Spleen (tissue), 11 donors: ENCODE measurements at regions not wholly inside any gene's neighbourhood (a gene's known extent, or its start where the extent isn't known, plus 50 kb on each side); places are given as distances from the start of the nearest gene placed in this dataset.
"Not testable (repeated sequence)": the region's sequence is repeated elsewhere in the genome, so short reads cannot be mapped to it uniquely, and the experiment has no call there.

Experiments
- DNase-seq: peaks from one replicate; pipeline ENCODE4 v3.0.0-alpha.2; 2020
- H3K27ac ChIP-seq, 8 donors: fragments of 200-600 bp; sonication (generic) in 7 of 8; 1 replicate in 4 of 8; 2 replicates in 4 of 8; pipeline versions ENCODE4 v1.5.0 to v1.8.0; 2016 to 2021; ENCODE audit warnings: inconsistent platforms in 4 of 8, mild to moderate bottlenecking in 4 of 8, moderate library complexity in 1 of 8
- H3K27me3 ChIP-seq, 7 donors: fragments of 200-600 bp; sonication (generic) in 6 of 7; replicated peaks in 1 of 7; 1 replicate in 4 of 7; 2 replicates in 3 of 7; pipeline versions ENCODE4 v1.5.0 to v1.8.0; 2016 to 2021; ENCODE audit warnings: inconsistent platforms in 3 of 7, mild to moderate bottlenecking in 1 of 7
- H3K36me3 ChIP-seq, 6 donors: fragments of 200-600 bp; sonication (generic) in 5 of 6; 1 replicate in 4 of 6; 2 replicates in 2 of 6; pipeline versions ENCODE4 v1.5.0 to v1.8.0; 2016 to 2021; ENCODE audit warnings: inconsistent platforms in 2 of 6
- H3K4me1 ChIP-seq, 6 donors: fragments of 200-600 bp; sonication (generic) in 5 of 6; 1 replicate in 3 of 6; 2 replicates in 3 of 6; pipeline versions ENCODE4 v1.5.0 to v1.8.0; 2016 to 2021; ENCODE audit warnings: inconsistent platforms in 3 of 6
- H3K4me3 ChIP-seq, 8 donors: fragments of 200-600 bp; sonication (generic) in 7 of 8; 1 replicate in 4 of 8; 2 replicates in 4 of 8; pipeline versions ENCODE4 v1.5.0 to v1.8.0; 2016 to 2021; ENCODE audit warnings: inconsistent platforms in 4 of 8, mild to moderate bottlenecking in 4 of 8, moderate library complexity in 2 of 8
- H3K9me3 ChIP-seq, 8 donors: fragments of 200-600 bp; sonication (generic) in 7 of 8; 1 replicate in 4 of 8; 2 replicates in 4 of 8; pipeline versions ENCODE4 v1.5.0 to v1.8.0; 2016 to 2021; ENCODE audit warnings: inconsistent platforms in 4 of 8
- POLR2A ChIP-seq, 3 donors: fragments of 450-650 bp; IDR thresholded peaks; one replicate each; pipeline ENCODE4 v1.5.1; 2017; ENCODE audit warnings: antibody characterized with exemption in 3 of 3, mild to moderate bottlenecking in 1 of 3
- POLR2AphosphoS5 ChIP-seq, 3 donors: sonication (generic); formaldehyde crosslinking; IDR thresholded peaks; one replicate each; pipeline ENCODE4 v1.5.1; 2017; ENCODE audit warnings: antibody characterized with exemption in 3 of 3
- WGBS, 5 donors: extraction: QIAGEN DNeasy Blood & Tissue Kit in 3 of 5; methylation state at CpG; one replicate each; pipeline versions ENCODE4 v1.1.5 to v1.1.7; 2013 to 2018; 5-methylcytosine and 5-hydroxymethylcytosine counted together
- intact Hi-C: fragments of 100-400 bp; cut with DNase I; formaldehyde crosslinking; loops from one replicate; pipeline ENCODE4 v1.15.0; 2023; ENCODE audit warnings: low total_unique reads
- TF ChIP-seq, protein P1 (sequence below), 11 experiments: fragments of 200-600 bp in 7 of 11; fragments of 450-650 bp in 4 of 11; sonication (generic) in 4 of 11; IDR thresholded peaks in 8 of 11; conservative IDR thresholded peaks in 3 of 11; 1 replicate in 7 of 11; 2 replicates in 4 of 11; pipeline versions ENCODE4 v1.4.0 to v1.8.0; 2016 to 2021; ENCODE audit warnings: antibody characterized with exemption in 11 of 11, inconsistent platforms in 4 of 11, mild to moderate bottlenecking in 1 of 11
- donor health status: healthy with polysubstance abuse.
- donor health status: DM: no; HTN: no; CAD: no; lungs with moderate emphysema.
- donor health status: DM: no; HTN: no; CAD: no.
- donor health status: Bipolar disorder and iron deficiency.
- donor health status: healthy.
- donor health status: DM: no; HTN: no; CAD: no.
- donor health status: DM: yes; HTN: yes; CAD: no.

DNA sequence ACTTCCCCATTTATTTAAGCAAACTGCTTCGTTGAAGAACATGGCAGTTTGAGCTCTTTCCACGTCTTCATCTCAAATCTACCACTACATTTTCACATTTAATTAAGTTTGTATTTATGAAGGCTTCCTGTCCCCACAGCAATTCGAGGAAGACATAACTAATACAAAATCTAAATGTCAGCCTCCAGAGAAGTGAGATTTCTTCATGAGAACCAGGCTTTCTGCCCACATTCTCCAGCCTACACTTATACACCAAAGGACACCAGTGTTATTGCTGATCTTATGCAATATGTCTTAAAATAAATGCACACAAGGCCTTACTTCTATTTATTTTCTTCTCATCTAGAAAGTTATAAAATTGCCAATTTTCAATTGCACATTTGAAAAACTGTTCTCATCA is 1209.3 kb upstream of the FAM98A start:
- Histone ChIP-seq H3K36me3 (no peaks in the 10 kb centered on the region), H3K4me1 (no peaks in the 10 kb centered on the region), H3K9me3 (no peaks in the 10 kb centered on the region), H3K27me3 (no peaks in the 10 kb centered on the region), H3K27ac (no peak overlapping the region), H3K4me3 (no peak overlapping the region)
- WGBS, 5 donors, result 39 to 50% (median 46%) methylated on average over 3 of the region's 3 CpGs
- intact Hi-C loops, result no loop called here
- TF ChIP-seq POLR2AphosphoS5 (IDR thresholded peaks at IDR 0.05), result no peak
- TF ChIP-seq, protein P1, sequence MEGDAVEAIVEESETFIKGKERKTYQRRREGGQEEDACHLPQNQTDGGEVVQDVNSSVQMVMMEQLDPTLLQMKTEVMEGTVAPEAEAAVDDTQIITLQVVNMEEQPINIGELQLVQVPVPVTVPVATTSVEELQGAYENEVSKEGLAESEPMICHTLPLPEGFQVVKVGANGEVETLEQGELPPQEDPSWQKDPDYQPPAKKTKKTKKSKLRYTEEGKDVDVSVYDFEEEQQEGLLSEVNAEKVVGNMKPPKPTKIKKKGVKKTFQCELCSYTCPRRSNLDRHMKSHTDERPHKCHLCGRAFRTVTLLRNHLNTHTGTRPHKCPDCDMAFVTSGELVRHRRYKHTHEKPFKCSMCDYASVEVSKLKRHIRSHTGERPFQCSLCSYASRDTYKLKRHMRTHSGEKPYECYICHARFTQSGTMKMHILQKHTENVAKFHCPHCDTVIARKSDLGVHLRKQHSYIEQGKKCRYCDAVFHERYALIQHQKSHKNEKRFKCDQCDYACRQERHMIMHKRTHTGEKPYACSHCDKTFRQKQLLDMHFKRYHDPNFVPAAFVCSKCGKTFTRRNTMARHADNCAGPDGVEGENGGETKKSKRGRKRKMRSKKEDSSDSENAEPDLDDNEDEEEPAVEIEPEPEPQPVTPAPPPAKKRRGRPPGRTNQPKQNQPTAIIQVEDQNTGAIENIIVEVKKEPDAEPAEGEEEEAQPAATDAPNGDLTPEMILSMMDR (IDR thresholded peaks at IDR 0.05 in 8 of 11, conservative IDR thresholded peaks at IDR 0.05 in 3 of 11), result no peak
- no peak for TF ChIP-seq POLR2A (IDR thresholded peaks at IDR 0.05)
- DNase-seq, result no peak

DNA sequence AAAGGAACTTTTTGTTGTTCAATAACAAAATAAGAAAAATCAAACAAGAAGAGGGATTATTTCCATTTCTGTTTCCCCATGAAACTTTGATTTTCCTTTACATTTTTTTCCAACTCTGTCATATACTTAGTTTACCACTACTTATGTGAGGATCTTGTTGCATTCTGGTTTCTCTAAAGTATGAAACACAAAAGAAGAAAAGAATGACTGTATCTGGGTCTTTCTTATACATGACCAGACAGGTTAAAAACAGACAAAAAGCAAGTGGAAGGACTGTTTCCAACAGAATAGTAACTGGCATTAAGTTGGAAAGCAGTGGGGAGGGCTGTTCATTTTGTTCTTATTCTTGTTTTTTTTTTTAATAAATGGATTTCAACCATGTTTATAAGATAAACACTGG is 1207.8 kb upstream of the FAM98A start:
- DNase-seq, result no peak
- Histone ChIP-seq H3K36me3 (no peaks in the 10 kb centered on the region), H3K9me3 (no peaks in the 10 kb centered on the region), H3K27me3 (no peaks in the 10 kb centered on the region), H3K27ac (no peak overlapping the region), H3K4me1 (no peaks in the 10 kb centered on the region), H3K4me3 (no peak overlapping the region)
- intact Hi-C loops, result no loop called here
- TF ChIP-seq, protein P1 (IDR thresholded peaks at IDR 0.05 in 8 of 11, conservative IDR thresholded peaks at IDR 0.05 in 3 of 11), result no peak
- TF ChIP-seq POLR2AphosphoS5 (IDR thresholded peaks at IDR 0.05), result no peak
- no peak for TF ChIP-seq POLR2A (IDR thresholded peaks at IDR 0.05)

DNA sequence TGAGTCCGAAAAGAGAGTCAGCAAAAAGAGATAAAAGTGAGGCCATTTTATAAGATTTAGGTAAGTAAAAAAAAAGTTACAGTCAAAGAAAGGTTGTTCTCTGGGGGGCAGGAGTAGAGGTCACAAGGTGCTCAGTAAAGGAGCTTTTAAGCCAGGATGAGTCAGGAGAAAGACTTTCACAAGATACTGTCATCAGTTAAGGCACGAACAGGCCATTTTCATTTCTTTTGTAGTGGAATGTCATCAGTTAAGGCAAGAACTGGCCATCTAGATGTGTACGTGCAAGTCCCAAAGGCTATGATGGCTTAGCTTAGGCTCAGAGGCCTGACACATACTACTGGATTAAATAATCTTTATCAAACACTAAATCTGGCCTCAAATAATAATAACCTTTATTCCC is 1207.3 kb upstream of the FAM98A start:
- intact Hi-C loops, result no loop called here

DNA sequence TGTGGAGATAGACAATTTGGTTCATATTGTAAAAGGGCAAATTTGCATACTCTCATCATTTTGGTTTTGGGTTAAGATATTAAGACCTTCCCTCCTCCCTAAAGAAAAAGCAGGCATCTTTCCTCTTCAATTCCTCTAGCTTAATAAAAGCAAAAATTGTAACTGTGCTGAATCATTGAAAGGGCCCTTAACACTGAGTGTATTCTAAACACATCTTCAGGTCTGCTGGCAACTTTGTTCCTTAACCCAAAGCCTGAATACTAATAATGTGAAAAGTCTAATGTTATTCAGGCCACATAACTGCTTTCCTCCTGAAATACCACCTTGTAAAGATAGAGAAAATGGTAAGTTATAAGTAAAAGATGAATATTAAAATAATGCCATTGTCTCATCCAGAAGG is 1200.5 kb upstream of the FAM98A start:
- H3K27ac ChIP-seq, result no peak overlapping the region
- H3K27me3 ChIP-seq, result no peaks in the 10 kb centered on the region
- intact Hi-C loops, result no loop called here
- H3K9me3 ChIP-seq, result no peaks in the 10 kb centered on the region
- no peaks in the 10 kb centered on the region for H3K4me1 ChIP-seq
- no peaks in the 10 kb centered on the region for H3K36me3 ChIP-seq
- TF ChIP-seq, protein P1 (IDR thresholded peaks at IDR 0.05 in 8 of 11, conservative IDR thresholded peaks at IDR 0.05 in 3 of 11), result no peak
- no peak for TF ChIP-seq POLR2AphosphoS5 (IDR thresholded peaks at IDR 0.05)
- no peak for TF ChIP-seq POLR2A (IDR thresholded peaks at IDR 0.05)
- no peak for DNase-seq
- H3K4me3 ChIP-seq, result no peak overlapping the region

More for the DNA sequence above, 1207.3 kb upstream of the FAM98A start:
- H3K4me1 ChIP-seq, result no peaks in the 10 kb centered on the region
- TF ChIP-seq POLR2A (IDR thresholded peaks at IDR 0.05) (no peak), POLR2AphosphoS5 (IDR thresholded peaks at IDR 0.05) (no peak)
- TF ChIP-seq, protein P1 (IDR thresholded peaks at IDR 0.05 in 8 of 11, conservative IDR thresholded peaks at IDR 0.05 in 3 of 11), result no peak
- WGBS, 5 donors, result 73 to 87% (median 83%) methylated on average over 3 of the region's 3 CpGs
- no peaks in the 10 kb centered on the region for H3K9me3 ChIP-seq
- H3K27ac ChIP-seq, result no peak overlapping the region
- no peak for DNase-seq
- H3K27me3 ChIP-seq, result no peaks in the 10 kb centered on the region
- no peak overlapping the region for H3K4me3 ChIP-seq
- no peaks in the 10 kb centered on the region for H3K36me3 ChIP-seq

DNA sequence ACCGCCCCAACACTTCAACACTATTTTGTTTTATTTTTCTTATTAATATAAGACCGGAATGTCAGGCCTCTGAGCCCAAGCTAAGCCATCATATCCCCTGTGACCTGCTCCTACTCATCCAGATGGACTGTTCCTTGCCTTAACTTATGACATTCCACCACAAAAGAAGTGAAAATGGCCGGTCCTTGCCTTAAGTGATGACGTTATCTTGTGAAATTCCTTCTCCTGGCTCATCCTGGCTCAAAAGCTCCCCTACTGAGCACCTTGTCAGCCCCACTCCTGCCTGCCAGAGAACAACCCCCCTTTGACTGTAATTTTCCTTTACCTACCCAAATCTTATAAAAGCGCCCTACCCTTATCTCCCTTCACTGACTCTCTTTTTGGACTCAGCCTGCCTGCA is 1196.5 kb upstream of the FAM98A start:
- H3K27ac ChIP-seq, H3K27me3 ChIP-seq, DNase-seq, H3K36me3 ChIP-seq, H3K4me3 ChIP-seq, intact Hi-C loops, H3K9me3 ChIP-seq, H3K4me1 ChIP-seq: not testable (repeated sequence)
- 76 to 85% (median 82%) methylated on average over 5 of the region's 5 CpGs for WGBS, 5 donors
